ENCODE measurements at regions not wholly inside any gene's neighbourhood (a gene's known extent, or its start where the extent isn't known, plus 50 kb on each side); places are given as distances from the start of the nearest gene placed in this dataset.

- no peak for TF ChIP-seq POLR2AphosphoS5 (IDR thresholded peaks at IDR 0.05; ENCODE audit: low read depth)
- TF ChIP-seq REST (IDR thresholded peaks at IDR 0.05; ENCODE audit: insufficient replicate concordance, low read depth) = no peak
- TF ChIP-seq GABPA (IDR thresholded peaks at IDR 0.05; ENCODE audit: low read depth) = no peak
- no peak for TF ChIP-seq SPI1 (IDR thresholded peaks at IDR 0.05; ENCODE audit: borderline replicate concordance, low read depth)
- TF ChIP-seq CTCF (IDR thresholded peaks at IDR 0.05; ENCODE audit: insufficient read depth, low read length) = no peak
- Histone ChIP-seq H3K27me3 (ENCODE audit: insufficient read depth, poor library complexity, severe bottlenecking) (no peaks in the 10 kb centered on the region), H3K4me3 (replicated peaks; ENCODE audit: insufficient read depth, low read length) (no peak overlapping the region), H3K27ac (replicated peaks) (no peak overlapping the region)
- no peak for DNase-seq (ENCODE audit: low read depth in 1 of 2, low spot score in 1 of 2)
Observed at GRCh38 chr21:31443736-31444521, 99.9 kb upstream of the TIAM1 start.

GRCh38 chr21:31442339-31442738, 98.3 kb upstream of the TIAM1 start:
- Histone ChIP-seq H3K27ac (replicated peaks) (no peak overlapping the region), H3K4me3 (replicated peaks; ENCODE audit: insufficient read depth, low read length) (no peak overlapping the region), H3K27me3 (ENCODE audit: insufficient read depth, poor library complexity, severe bottlenecking) (no peaks in the 10 kb centered on the region)
- TF ChIP-seq SPI1 (IDR thresholded peaks at IDR 0.05; ENCODE audit: borderline replicate concordance, low read depth) (no peak), REST (IDR thresholded peaks at IDR 0.05; ENCODE audit: insufficient replicate concordance, low read depth) (no peak), POLR2AphosphoS5 (IDR thresholded peaks at IDR 0.05; ENCODE audit: low read depth) (no peak), CTCF (IDR thresholded peaks at IDR 0.05; ENCODE audit: insufficient read depth, low read length) (no peak), GABPA (IDR thresholded peaks at IDR 0.05; ENCODE audit: low read depth) (no peak)
- no peak for DNase-seq (ENCODE audit: low read depth in 1 of 2, low spot score in 1 of 2)

- H3K4me3 ChIP-seq (replicated peaks; ENCODE audit: insufficient read depth, low read length) = no peak overlapping the region
- no peak for DNase-seq (ENCODE audit: low read depth in 1 of 2, low spot score in 1 of 2)
- no peak overlapping the region for H3K27ac ChIP-seq (replicated peaks)
- TF ChIP-seq CTCF (IDR thresholded peaks at IDR 0.05; ENCODE audit: insufficient read depth, low read length) = no peak
- TF ChIP-seq POLR2AphosphoS5 (IDR thresholded peaks at IDR 0.05; ENCODE audit: low read depth) = no peak
- no peak for TF ChIP-seq REST (IDR thresholded peaks at IDR 0.05; ENCODE audit: insufficient replicate concordance, low read depth)
- no peak for TF ChIP-seq GABPA (IDR thresholded peaks at IDR 0.05; ENCODE audit: low read depth)
- TF ChIP-seq SPI1 (IDR thresholded peaks at IDR 0.05; ENCODE audit: borderline replicate concordance, low read depth) = no peak
- H3K27me3 ChIP-seq (ENCODE audit: insufficient read depth, poor library complexity, severe bottlenecking) = no peaks in the 10 kb centered on the region
Observed at GRCh38 chr21:31429506-31429905, 85.4 kb upstream of the TIAM1 start.

Data from HL-60 (cell line).